CD4-positive, alpha-beta memory T cell (primary cell): ENCODE measurements at regions not wholly inside any gene's neighbourhood (a gene's known extent, or its start where the extent isn't known, plus 50 kb on each side); places are given as distances from the start of the nearest gene placed in this dataset.

Experiments
- CTCF ChIA-PET: fragments of 350-600 bp; sonication (Branson Sonifier 250); formaldehyde crosslinking; loops from one replicate; lab custom pipeline; 2021; ENCODE audit warnings: inconsistent platforms; ENCODE audit not compliant: partially characterized antibody; lab: Charles Lee
- POLR2A ChIA-PET: fragments of 350-600 bp; sonication (Branson Sonifier 250); formaldehyde crosslinking; loops from one replicate; lab custom pipeline; 2021; ENCODE audit not compliant: partially characterized antibody; lab: Charles Lee
- DNase-seq, 5 donors: peaks; one replicate each; pipeline versions ENCODE4 v3.0.0 to v3.0.0-alpha.2; 2020 to 2022; ENCODE audit warnings: mixed read lengths in 1 of 5
- H3K27ac ChIP-seq: one replicate; pipeline ENCODE4 v1.7.0; 2013; ENCODE audit warnings: low read depth, low read length
- H3K27me3 ChIP-seq: 2 replicates; pipeline ENCODE4 v1.7.0; 2013; ENCODE audit warnings: mild to moderate bottlenecking, low read length, moderate library complexity; ENCODE audit not compliant: insufficient read depth
- H3K36me3 ChIP-seq: 2 replicates; pipeline ENCODE4 v1.7.0; 2013; ENCODE audit warnings: mild to moderate bottlenecking, low read length, moderate library complexity; ENCODE audit not compliant: insufficient read depth
- H3K4me1 ChIP-seq: 2 replicates; pipeline ENCODE4 v1.7.0; 2013; ENCODE audit warnings: mild to moderate bottlenecking, low read length, moderate library complexity; ENCODE audit not compliant: insufficient read depth
- H3K4me3 ChIP-seq, 2 donors: one replicate each; pipeline ENCODE4 v1.7.0; 2013; ENCODE audit warnings: low read length in 2 of 2, mild to moderate bottlenecking in 1 of 2
- H3K9me3 ChIP-seq, 2 donors: one replicate each; pipeline ENCODE4 v1.7.0; 2013; ENCODE audit warnings: low read length in 2 of 2, control low read depth in 1 of 2; ENCODE audit not compliant: control insufficient read depth in 1 of 2
- H3K27ac Mint-ChIP-seq, 7 donors: one replicate each; pipeline ENCODE4 v1.8.0; 2020 to 2021; ENCODE audit warnings: mixed read lengths in 7 of 7, mild to moderate bottlenecking in 6 of 7, inconsistent platforms in 3 of 7, moderate library complexity in 3 of 7
- H3K27me3 Mint-ChIP-seq, 2 donors: one replicate each; pipeline ENCODE4 v1.8.0; 2020 to 2021; ENCODE audit warnings: mixed read lengths in 2 of 2
- H3K36me3 Mint-ChIP-seq, 2 donors: one replicate each; pipeline ENCODE4 v1.8.0; 2020 to 2021; ENCODE audit warnings: mixed read lengths in 2 of 2, inconsistent platforms in 1 of 2, mild to moderate bottlenecking in 1 of 2
- H3K4me1 Mint-ChIP-seq, 4 donors: one replicate each; pipeline ENCODE4 v1.8.0; 2020 to 2021; ENCODE audit warnings: mixed read lengths in 4 of 4, mild to moderate bottlenecking in 1 of 4
- H3K4me3 Mint-ChIP-seq, 8 donors: one replicate each; pipeline ENCODE4 v1.8.0; 2020 to 2021; ENCODE audit warnings: mixed read lengths in 8 of 8, mild to moderate bottlenecking in 7 of 8, moderate library complexity in 6 of 8, inconsistent platforms in 3 of 8
- H3K9me3 Mint-ChIP-seq, 8 donors: one replicate each; pipeline ENCODE4 v1.8.0; 2020 to 2021; ENCODE audit warnings: mixed read lengths in 8 of 8, mild to moderate bottlenecking in 5 of 8, inconsistent platforms in 3 of 8, moderate library complexity in 1 of 8
- intact Hi-C: fragments of 100-400 bp; cut with micrococcal nuclease; formaldehyde crosslinking; loops from one replicate; pipeline ENCODE4 v1.15.1; 2023

DNA sequence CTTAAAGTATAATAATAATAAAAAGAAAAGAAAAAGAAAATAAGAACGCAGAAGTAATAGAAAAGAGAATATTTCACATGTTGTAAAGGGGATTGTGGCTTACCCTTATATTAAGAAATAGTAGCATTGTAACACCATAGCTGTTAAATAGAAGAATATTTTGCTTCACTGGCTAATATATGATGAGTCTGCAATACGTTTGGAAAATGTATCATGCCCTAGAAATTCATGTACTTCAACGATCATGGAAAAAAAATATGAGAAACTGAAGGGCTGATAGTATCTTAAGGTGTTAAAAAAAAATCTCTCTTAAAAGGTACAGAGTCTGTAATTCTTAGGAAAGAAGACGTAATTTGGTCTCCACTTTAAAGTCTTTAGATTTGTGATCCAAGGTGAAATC, 1390.5 kb upstream of the ADGRL2 start:
- H3K27me3 Mint-ChIP-seq: no peaks in the 10 kb centered on the region
- H3K4me1 Mint-ChIP-seq: no peaks in the 10 kb centered on the region
- Histone ChIP-seq H3K4me3 (no peak overlapping the region), H3K4me1 (no peaks in the 10 kb centered on the region), H3K9me3 (no peaks in the 10 kb centered on the region), H3K36me3 (no peaks in the 10 kb centered on the region), H3K27me3 (no peaks in the 10 kb centered on the region), H3K27ac (no peak overlapping the region)
- POLR2A ChIA-PET: no interaction called here
- intact Hi-C loops: no loop called here
- H3K9me3 Mint-ChIP-seq: peaks cover 0 to 10% (median 5%) of the 10 kb centered on the region in 8 donors
- DNase-seq: no peak
- no peaks in the 10 kb centered on the region for H3K36me3 Mint-ChIP-seq
- H3K4me3 Mint-ChIP-seq: no peak overlapping the region
- no peak overlapping the region for H3K27ac Mint-ChIP-seq
- CTCF ChIA-PET: no interaction called here

DNA sequence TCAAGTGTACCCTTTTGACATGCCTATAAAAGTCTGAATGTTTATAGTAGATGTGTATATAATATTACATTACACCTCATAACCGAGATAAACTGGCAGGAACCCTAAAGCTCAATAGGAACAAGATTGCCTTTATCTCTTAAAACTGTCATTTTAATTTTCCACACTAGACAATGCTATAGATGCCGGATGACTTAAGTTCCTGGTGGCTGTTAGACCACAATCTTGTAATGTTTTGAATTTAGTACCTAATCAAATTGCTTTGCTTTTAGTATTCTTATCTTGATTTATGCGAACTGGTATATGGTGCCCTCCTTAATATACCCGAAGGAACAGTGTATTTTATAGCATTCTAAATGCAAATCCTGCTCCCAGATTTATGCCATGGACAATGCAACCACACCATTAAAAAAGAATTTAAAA, 1397.0 kb upstream of the ADGRL4 start:
- H3K27me3 ChIP-seq: no peaks in the 10 kb centered on the region
- H3K4me1 Mint-ChIP-seq: no peaks in the 10 kb centered on the region

DNA sequence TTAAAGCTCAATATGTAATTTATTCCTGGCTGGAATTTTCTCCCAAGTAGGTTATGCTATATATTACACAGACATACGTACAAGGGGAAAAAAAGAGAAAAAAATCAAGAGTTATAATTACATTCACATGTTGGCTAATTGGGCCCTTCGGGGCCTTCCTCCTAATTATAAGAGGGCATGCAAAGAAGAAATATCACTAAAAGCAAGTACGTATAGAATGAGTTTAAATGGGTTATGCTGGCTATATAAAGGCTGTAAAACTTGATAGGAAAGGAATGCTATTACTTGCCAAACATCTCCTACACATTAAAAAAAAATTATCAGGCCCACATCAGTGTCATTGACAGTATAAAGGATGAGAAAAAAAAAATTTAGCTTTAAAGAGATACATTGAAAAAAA, 1396.1 kb upstream of the ADGRL4 start:
- Histone ChIP-seq H3K27me3 (no peaks in the 10 kb centered on the region), H3K9me3 (peaks cover 0 to 4% of the 10 kb centered on the region in 2 donors), H3K4me3 (no peak overlapping the region), H3K36me3 (no peaks in the 10 kb centered on the region), H3K4me1 (no peaks in the 10 kb centered on the region), H3K27ac (no peak overlapping the region)
- intact Hi-C loops: no loop called here
- Mint-ChIP-seq H3K4me3 (no peak overlapping the region), H3K27ac (no peak overlapping the region), H3K4me1 (no peaks in the 10 kb centered on the region), H3K36me3 (no peaks in the 10 kb centered on the region), H3K27me3 (no peaks in the 10 kb centered on the region), H3K9me3 (peaks cover 2 to 13% (median 6%) of the 10 kb centered on the region in 8 donors)
- POLR2A ChIA-PET: no interaction called here
- DNase-seq: no peak
- CTCF ChIA-PET: no interaction called here

More for the DNA sequence above, 1397.0 kb upstream of the ADGRL4 start:
- H3K9me3 Mint-ChIP-seq: peaks cover 2 to 13% (median 6%) of the 10 kb centered on the region in 8 donors
- Histone ChIP-seq H3K4me1 (no peaks in the 10 kb centered on the region), H3K4me3 (no peak overlapping the region), H3K9me3 (peaks cover 0 to 4% of the 10 kb centered on the region in 2 donors), H3K27ac (no peak overlapping the region), H3K36me3 (no peaks in the 10 kb centered on the region)
- H3K27ac Mint-ChIP-seq: no peak overlapping the region
- H3K27me3 Mint-ChIP-seq: no peaks in the 10 kb centered on the region
- DNase-seq: no peak
- H3K36me3 Mint-ChIP-seq: no peaks in the 10 kb centered on the region
- no peak overlapping the region for H3K4me3 Mint-ChIP-seq
- POLR2A ChIA-PET: no interaction called here
- CTCF ChIA-PET: no interaction called here
- intact Hi-C loops: no loop called here

DNA sequence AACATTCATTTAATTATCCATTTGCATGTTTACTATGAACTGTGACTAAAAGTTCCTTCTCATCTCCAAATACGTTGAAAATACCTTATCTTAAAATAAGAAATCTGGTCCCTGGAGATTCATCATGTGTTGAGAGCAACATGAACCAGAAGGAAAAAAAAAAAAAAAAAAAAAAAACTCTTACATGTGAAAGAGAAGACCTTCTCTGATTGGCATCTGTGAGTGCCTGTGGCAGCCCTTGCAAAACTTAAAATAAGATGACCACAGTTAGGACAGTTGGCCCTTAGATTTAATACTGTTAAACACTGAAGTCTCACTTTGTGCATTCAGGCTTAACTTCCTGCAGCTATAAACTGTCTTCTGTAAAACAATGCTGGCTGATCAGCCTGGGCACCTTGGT, 1395.2 kb upstream of the ADGRL4 start:
- intact Hi-C loops: no loop called here
- DNase-seq: no peak
- ChIA-PET POLR2A (no interaction called here), CTCF (no interaction called here)
- Histone ChIP-seq H3K4me3 (no peak overlapping the region), H3K4me1 (no peaks in the 10 kb centered on the region), H3K27ac (no peak overlapping the region), H3K36me3 (no peaks in the 10 kb centered on the region), H3K9me3 (peaks cover 0 to 4% of the 10 kb centered on the region in 2 donors), H3K27me3 (no peaks in the 10 kb centered on the region)
- Mint-ChIP-seq H3K27me3 (no peaks in the 10 kb centered on the region), H3K4me1 (no peaks in the 10 kb centered on the region), H3K4me3 (no peak overlapping the region), H3K36me3 (no peaks in the 10 kb centered on the region), H3K27ac (no peak overlapping the region), H3K9me3 (peaks cover 2 to 13% (median 6%) of the 10 kb centered on the region in 8 donors)

DNA sequence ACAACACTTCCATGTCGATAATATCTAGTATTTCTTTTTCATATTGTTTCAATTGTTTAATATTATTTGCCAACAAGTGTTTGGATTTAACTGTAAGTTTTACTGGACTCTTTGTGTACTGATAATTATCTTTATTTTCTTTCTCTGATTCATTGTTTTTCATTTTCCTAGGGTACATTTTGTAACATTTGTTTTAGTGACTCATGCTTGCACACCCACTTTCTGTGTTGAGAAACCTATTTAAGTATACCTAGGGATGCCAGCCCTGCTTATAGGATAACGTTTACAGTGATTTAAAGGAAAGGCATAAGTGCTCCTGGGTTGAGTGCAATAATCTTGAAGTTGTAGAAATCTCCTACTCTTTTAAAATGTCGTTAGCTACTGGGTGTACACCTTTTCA, 1386.0 kb upstream of the ADGRL4 start:
- no peak for DNase-seq
- no peak overlapping the region for H3K27ac Mint-ChIP-seq
- peaks cover 0 to 21% (median 6%) of the 10 kb centered on the region in 8 donors for H3K9me3 Mint-ChIP-seq
- H3K27me3 Mint-ChIP-seq: no peaks in the 10 kb centered on the region
- H3K4me3 ChIP-seq: no peak overlapping the region
- no peaks in the 10 kb centered on the region for H3K4me1 Mint-ChIP-seq
- no peaks in the 10 kb centered on the region for H3K27me3 ChIP-seq
- H3K27ac ChIP-seq: no peak overlapping the region
- H3K4me3 Mint-ChIP-seq: no peak overlapping the region
- no peaks in the 10 kb centered on the region for H3K36me3 ChIP-seq
- H3K9me3 ChIP-seq: no peaks in the 10 kb centered on the region
- no peaks in the 10 kb centered on the region for H3K36me3 Mint-ChIP-seq
- CTCF ChIA-PET: no interaction called here
- intact Hi-C loops: no loop called here
- POLR2A ChIA-PET: no interaction called here
- no peaks in the 10 kb centered on the region for H3K4me1 ChIP-seq

DNA sequence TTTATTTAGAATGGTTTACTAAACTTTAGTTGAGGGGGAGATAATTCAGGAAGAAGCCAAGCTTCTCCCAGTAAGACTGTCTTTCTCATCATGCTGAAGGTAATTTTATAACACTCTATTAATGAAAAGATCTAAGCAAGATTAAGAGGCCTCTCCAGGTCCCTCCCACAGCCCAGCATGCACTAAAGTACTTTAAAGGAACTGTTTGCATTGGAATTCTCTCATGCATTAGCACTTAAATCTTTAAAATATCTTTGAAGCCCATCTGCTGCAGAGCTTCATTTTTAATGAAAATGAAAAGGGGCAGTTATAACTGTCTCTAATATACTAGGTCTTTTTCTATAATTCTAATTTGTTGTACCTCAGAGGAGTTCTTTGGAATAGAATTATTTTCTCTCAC, 1379.1 kb upstream of the ADGRL4 start:
- no peak for DNase-seq
- Histone ChIP-seq H3K27me3 (no peaks in the 10 kb centered on the region), H3K36me3 (no peaks in the 10 kb centered on the region), H3K4me1 (no peaks in the 10 kb centered on the region), H3K4me3 (no peak overlapping the region), H3K27ac (no peak overlapping the region), H3K9me3 (no peaks in the 10 kb centered on the region)
- H3K4me1 Mint-ChIP-seq: no peaks in the 10 kb centered on the region
- ChIA-PET CTCF (no interaction called here), POLR2A (no interaction called here)
- H3K9me3 Mint-ChIP-seq: peaks cover 4 to 18% (median 8%) of the 10 kb centered on the region in 8 donors
- no peaks in the 10 kb centered on the region for H3K36me3 Mint-ChIP-seq
- no peak overlapping the region for H3K4me3 Mint-ChIP-seq
- intact Hi-C loops: no loop called here
- H3K27me3 Mint-ChIP-seq: no peaks in the 10 kb centered on the region
- no peak overlapping the region for H3K27ac Mint-ChIP-seq

DNA sequence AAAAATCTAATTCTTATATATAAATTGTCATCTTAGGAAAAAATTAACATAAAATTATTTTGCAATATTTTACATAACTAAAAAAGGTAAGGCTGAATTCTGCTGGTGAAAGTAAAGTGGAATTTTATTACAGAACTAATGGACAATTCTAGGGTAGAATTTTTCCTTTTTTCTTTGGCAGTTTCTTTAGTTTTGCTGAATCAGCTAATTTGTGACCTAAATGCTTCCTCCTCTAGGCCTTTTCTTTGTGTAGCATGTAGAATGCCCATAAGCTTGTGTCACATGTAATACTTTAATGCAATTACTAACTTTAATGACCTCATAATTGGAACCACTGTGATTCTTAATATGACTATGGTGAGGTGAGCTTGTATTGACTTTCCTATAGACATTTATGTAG, 1378.4 kb upstream of the ADGRL4 start:
- CTCF ChIA-PET: no interaction called here
- no peaks in the 10 kb centered on the region for H3K4me1 Mint-ChIP-seq

More for the DNA sequence above, 1378.4 kb upstream of the ADGRL4 start:
- Histone ChIP-seq H3K9me3 (no peaks in the 10 kb centered on the region), H3K4me3 (no peak overlapping the region), H3K27ac (no peak overlapping the region), H3K36me3 (no peaks in the 10 kb centered on the region), H3K27me3 (no peaks in the 10 kb centered on the region), H3K4me1 (no peaks in the 10 kb centered on the region)
- DNase-seq: no peak
- Mint-ChIP-seq H3K27ac (no peak overlapping the region), H3K27me3 (no peaks in the 10 kb centered on the region), H3K4me3 (no peak overlapping the region), H3K9me3 (peaks cover 4 to 15% (median 8%) of the 10 kb centered on the region in 8 donors), H3K36me3 (no peaks in the 10 kb centered on the region)
- POLR2A ChIA-PET: no interaction called here
- intact Hi-C loops: no loop called here
